Peyer's patch (tissue), 4 donors: ENCODE measurements at regions not wholly inside any gene's neighbourhood (a gene's known extent, or its start where the extent isn't known, plus 50 kb on each side); places are given as distances from the start of the nearest gene placed in this dataset.

Source experiments
- CTCF ChIP-seq, 6 experiments: fragments of 450-650 bp in 4 of 6; fragments of 200-600 bp in 2 of 6; sonication (generic) in 1 of 6; IDR thresholded peaks; one replicate each; pipeline ENCODE4 v1.5.1; 2017 to 2019; ENCODE audit warnings: antibody characterized with exemption in 6 of 6, mild to moderate bottlenecking in 3 of 6, moderate library complexity in 1 of 6
- POLR2A ChIP-seq, 2 donors: fragments of 450-650 bp; IDR thresholded peaks; one replicate each; pipeline ENCODE4 v1.5.1; 2017; ENCODE audit warnings: antibody characterized with exemption in 2 of 2, mild to moderate bottlenecking in 2 of 2, moderate library complexity in 2 of 2

DNA sequence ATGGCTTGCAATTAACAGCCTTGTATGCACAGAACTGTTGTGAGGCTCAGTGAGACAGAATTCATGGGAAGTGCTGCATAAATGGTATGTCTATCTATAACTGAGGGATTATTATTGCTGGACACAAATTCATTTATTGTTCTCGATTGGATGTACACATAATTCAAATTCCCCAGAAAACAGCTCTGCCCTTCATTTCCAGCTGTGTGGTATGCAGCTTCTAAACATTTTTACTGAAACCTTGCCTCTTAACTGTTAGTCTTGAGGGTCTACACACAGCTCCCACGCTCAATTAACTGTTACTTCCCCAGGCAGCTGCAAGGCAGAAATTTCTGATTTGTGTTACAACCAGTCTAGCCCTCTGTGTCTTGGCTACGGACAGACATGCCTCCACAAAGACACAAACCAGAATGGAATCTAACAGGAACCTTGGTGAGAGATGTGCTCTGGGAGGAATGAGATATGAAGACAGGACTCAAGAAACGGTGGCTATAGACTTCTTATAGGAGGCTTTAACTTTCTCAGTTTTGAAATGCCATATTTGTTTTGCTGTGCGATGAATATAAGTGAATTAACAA is 139.7 kb upstream of the TBL1XR1 start:
- TF ChIP-seq CTCF (IDR thresholded peaks at IDR 0.05): no peak
- no peak for TF ChIP-seq POLR2A (IDR thresholded peaks at IDR 0.05)
